H1 (cell line): ENCODE measurements at regions not wholly inside any gene's neighbourhood (a gene's known extent, or its start where the extent isn't known, plus 50 kb on each side); places are given as distances from the start of the nearest gene placed in this dataset.
A peak's percentile ranks its signal among the peaks of the same experiment; 100 is the strongest.

Source experiments
- CTCF ChIA-PET: fragments of 300-600 bp; sonication (Branson Sonifier 250); formaldehyde crosslinking; loops from one replicate; lab custom pipeline; 2021; ENCODE audit not compliant: partially characterized antibody; lab: Charles Lee
- POLR2A ChIA-PET: fragments of 300-600 bp; sonication (Branson Sonifier 250); formaldehyde crosslinking; loops from one replicate; lab custom pipeline; 2021; ENCODE audit warnings: inconsistent platforms; ENCODE audit not compliant: partially characterized antibody; lab: Charles Lee
- DNase-seq, 2 experiments: peaks; one replicate each; pipeline versions ENCODE4 v3.0.0 to v3.0.0-alpha.2; 2010 to 2022; ENCODE audit warnings: low spot score in 2 of 2, low read depth in 1 of 2, mixed read lengths in 1 of 2
- FAIRE-seq: peaks from 2 replicates; lab custom pipeline; 2011; peaks lifted over from hg19 to GRCh38; lab: Jason Lieb, UNC
- H2AFZ ChIP-seq: 2 replicates; pipeline ENCODE4 v1.8.1; 2012; ENCODE audit warnings: low read length, inconsistent platforms
- H2AK5ac ChIP-seq: 2 replicates; pipeline ENCODE4 v1.6.1; 2013; ENCODE audit warnings: low read depth, low read length
- H2BK120ac ChIP-seq: replicated peaks from 2 replicates; pipeline ENCODE3; 2013; ENCODE audit warnings: low read depth, low read length, inconsistent platforms
- H2BK12ac ChIP-seq: 2 replicates; pipeline ENCODE4 v1.6.1; 2013; ENCODE audit warnings: low read depth, low read length
- H2BK15ac ChIP-seq: 2 replicates; pipeline ENCODE4 v1.6.1; 2013; ENCODE audit warnings: low read length
- H2BK20ac ChIP-seq: 2 replicates; pipeline ENCODE4 v1.6.1; 2013; ENCODE audit warnings: low read length
- H2BK5ac ChIP-seq: 2 replicates; pipeline ENCODE4 v1.6.1; 2013; ENCODE audit warnings: low read depth, low read length
- H3K14ac ChIP-seq: 2 replicates; pipeline ENCODE4 v1.6.1; 2013; ENCODE audit warnings: inconsistent platforms; ENCODE audit not compliant: insufficient read length
- H3K18ac ChIP-seq: 2 replicates; pipeline ENCODE4 v1.6.1; 2013; ENCODE audit warnings: low read length; ENCODE audit errors: extremely low read depth
- H3K23ac ChIP-seq: 2 replicates; pipeline ENCODE4 v1.6.1; 2013; ENCODE audit warnings: inconsistent platforms; ENCODE audit not compliant: insufficient read length
- H3K23me2 ChIP-seq: 2 replicates; pipeline ENCODE4 v1.6.1; 2013; ENCODE audit warnings: low read depth, low read length
- H3K27ac ChIP-seq: 2 replicates; pipeline ENCODE4 v1.6.1; 2011; ENCODE audit warnings: low read depth, low read length, inconsistent platforms
- H3K27me3 ChIP-seq, 4 experiments: replicated peaks in 1 of 4; 1 replicate in 1 of 4; 2 replicates in 3 of 4; pipeline versions ENCODE4 v1.6.1 to v1.8.1; 2011 to 2013; ENCODE audit warnings: low read length in 3 of 4, mild to moderate bottlenecking in 3 of 4, inconsistent platforms in 2 of 4, mixed read lengths in 2 of 4, moderate library complexity in 1 of 4; ENCODE audit not compliant: control insufficient read depth in 3 of 4, insufficient read depth in 3 of 4; ENCODE audit errors: extremely low read depth in 1 of 4
- H3K36me3 ChIP-seq, 4 experiments: 2 replicates each; pipeline versions ENCODE4 v1.6.1 to v1.8.1; 2011 to 2013; ENCODE audit warnings: mild to moderate bottlenecking in 4 of 4, low read length in 3 of 4, moderate library complexity in 2 of 4, control low read depth in 1 of 4, inconsistent platforms in 1 of 4; ENCODE audit not compliant: insufficient read depth in 4 of 4, control insufficient read depth in 2 of 4
- H3K4ac ChIP-seq: replicated peaks from 2 replicates; pipeline ENCODE3; 2013; ENCODE audit warnings: low read length, low read depth, mixed read lengths, inconsistent platforms; ENCODE audit not compliant: insufficient read length
- H3K4me1 ChIP-seq, 4 experiments: replicated peaks in 1 of 4; 1 replicate in 1 of 4; 2 replicates in 3 of 4; pipeline versions ENCODE4 v1.6.1 to v1.8.1; 2011 to 2013; ENCODE audit warnings: low read length in 3 of 4, inconsistent platforms in 2 of 4, mixed read lengths in 1 of 4; ENCODE audit not compliant: insufficient read depth in 4 of 4, control insufficient read depth in 3 of 4
- H3K4me2 ChIP-seq, 2 experiments: 2 replicates each; pipeline versions ENCODE4 v1.6.1 to v1.8.1; 2011 to 2013; ENCODE audit warnings: low read depth in 2 of 2, low read length in 2 of 2, control low read depth in 1 of 2, inconsistent platforms in 1 of 2, mild to moderate bottlenecking in 1 of 2; ENCODE audit not compliant: insufficient read depth in 1 of 2
- H3K4me3 ChIP-seq, 4 experiments: fragments of 200-600, 300-600 bp in 1 of 4; sonication (generic), shearing (Covaris generic), sonication (Bioruptor Twin) in 1 of 4; 2 replicates each; pipeline versions ENCODE4 v1.5.1 to v1.8.1; 2011 to 2016; ENCODE audit warnings: low read length in 4 of 4, low read depth in 3 of 4, control low read depth in 2 of 4, inconsistent platforms in 2 of 4, mild to moderate bottlenecking in 2 of 4, mixed read lengths in 1 of 4, moderate library complexity in 1 of 4; ENCODE audit not compliant: insufficient read depth in 2 of 4; ENCODE audit errors: extremely low read depth in 1 of 4
- H3K56ac ChIP-seq: replicated peaks from 2 replicates; pipeline ENCODE3; 2013; ENCODE audit warnings: low read depth, mild to moderate bottlenecking, mixed read lengths, low read length, inconsistent platforms; ENCODE audit not compliant: insufficient read length
- H3K79me1 ChIP-seq: 2 replicates; pipeline ENCODE4 v1.6.1; 2013; ENCODE audit warnings: low read depth, low read length, control low read depth
- H3K79me2 ChIP-seq, 2 experiments: 2 replicates each; pipeline versions ENCODE4 v1.6.1 to v1.8.1; 2012 to 2013; ENCODE audit warnings: low read length in 2 of 2, mild to moderate bottlenecking in 2 of 2, inconsistent platforms in 1 of 2; ENCODE audit not compliant: insufficient read depth in 2 of 2, control insufficient read depth in 1 of 2
- H3K9ac ChIP-seq, 4 experiments: replicated peaks in 1 of 4; 1 replicate in 1 of 4; 2 replicates in 3 of 4; pipeline versions ENCODE4 v1.6.1 to v1.8.1; 2011 to 2013; ENCODE audit warnings: low read depth in 3 of 4, low read length in 3 of 4, control low read depth in 2 of 4, mild to moderate bottlenecking in 2 of 4, moderate library complexity in 2 of 4, inconsistent platforms in 1 of 4; ENCODE audit errors: extremely low read depth in 1 of 4
- H3K9me3 ChIP-seq, 2 experiments: 2 replicates each; pipeline versions ENCODE4 v1.6.1 to v1.8.1; 2012 to 2013; ENCODE audit warnings: mild to moderate bottlenecking in 2 of 2, moderate library complexity in 2 of 2, control low read depth in 1 of 2, inconsistent platforms in 1 of 2, low read depth in 1 of 2, low read length in 1 of 2, mixed read lengths in 1 of 2; ENCODE audit not compliant: insufficient read depth in 2 of 2
- H4K20me1 ChIP-seq, 2 experiments: replicated peaks in 1 of 2; 2 replicates each; pipeline versions ENCODE3 to v1.8.1; 2011 to 2013; ENCODE audit warnings: inconsistent platforms in 2 of 2, low read length in 2 of 2, mild to moderate bottlenecking in 1 of 2; ENCODE audit not compliant: insufficient read depth in 2 of 2, control insufficient read depth in 1 of 2
- H4K5ac ChIP-seq: 2 replicates; pipeline ENCODE4 v1.6.1; 2013; ENCODE audit warnings: low read length, low read depth, mixed read lengths, inconsistent platforms; ENCODE audit not compliant: insufficient read length
- H4K8ac ChIP-seq: 2 replicates; pipeline ENCODE4 v1.8.0; 2013; ENCODE audit warnings: mild to moderate bottlenecking, moderate library complexity, low read length, inconsistent platforms; ENCODE audit not compliant: insufficient read depth; ENCODE audit errors: extremely low read depth
- H4K91ac ChIP-seq: replicated peaks from 2 replicates; pipeline ENCODE3; 2013; ENCODE audit warnings: low read length, mixed read lengths, inconsistent platforms; ENCODE audit not compliant: insufficient read length
- ASH2L ChIP-seq: fragments of 200-600, 300-600 bp; sonication (generic); IDR thresholded peaks from one replicate; pipeline ENCODE4 v1.7.1; 2017; ENCODE audit warnings: low read length
- HDAC6 ChIP-seq: IDR thresholded peaks from one replicate; pipeline ENCODE4 v1.7.1; 2012; ENCODE audit warnings: low read depth, mild to moderate bottlenecking, inconsistent platforms, low read length, moderate library complexity
- MAFK ChIP-seq: IDR thresholded peaks from 2 replicates; pipeline ENCODE4 v1.6.1; 2012; ENCODE audit warnings: low read depth, mild to moderate bottlenecking, improper control_type of control experiment, low read length
- PHF8 ChIP-seq: fragments of 200-600 bp; sonication (generic); conservative IDR thresholded peaks from 2 replicates; pipeline ENCODE4 v1.7.1; 2012; ENCODE audit warnings: low read depth, mild to moderate bottlenecking, inconsistent platforms, low read length, moderate library complexity
- POLR2AphosphoS5 ChIP-seq: IDR thresholded peaks from 2 replicates; pipeline ENCODE4 v1.6.1; 2011; ENCODE audit warnings: low read depth, low read length
- RAD21 ChIP-seq, 2 experiments: IDR thresholded peaks in 1 of 2; conservative IDR thresholded peaks in 1 of 2; 2 replicates each; pipeline ENCODE4 v1.6.1; 2011; ENCODE audit warnings: low read depth in 2 of 2, low read length in 2 of 2, improper control_type of control experiment in 1 of 2, inconsistent platforms in 1 of 2, mild to moderate bottlenecking in 1 of 2, moderate library complexity in 1 of 2
- SIN3A ChIP-seq, 2 experiments: IDR thresholded peaks in 1 of 2; conservative IDR thresholded peaks in 1 of 2; 2 replicates each; pipeline ENCODE4 v1.6.1; 2011 to 2012; ENCODE audit warnings: low read length in 2 of 2, improper control_type of control experiment in 1 of 2, low read depth in 1 of 2, mild to moderate bottlenecking in 1 of 2
- WGBS, 2 experiments: shearing (Covaris generic) in 1 of 2; methylation state at CpG; one replicate each; pipeline versions ENCODE4 v1.1.6 to v1.1.7; 2013 to 2015; ENCODE audit warnings: low lambda C conversion rate in 2 of 2, mixed read lengths in 2 of 2, inconsistent platforms in 1 of 2, low coverage in 1 of 2, missing lambda C conversion rate in 1 of 2; ENCODE audit not compliant: insufficient replicate concordance in 2 of 2, insufficient coverage in 1 of 2, insufficient read length in 1 of 2; ENCODE audit errors: extremely low coverage in 1 of 2, missing lambda C conversion rate in 1 of 2; 5-methylcytosine and 5-hydroxymethylcytosine counted together

DNA sequence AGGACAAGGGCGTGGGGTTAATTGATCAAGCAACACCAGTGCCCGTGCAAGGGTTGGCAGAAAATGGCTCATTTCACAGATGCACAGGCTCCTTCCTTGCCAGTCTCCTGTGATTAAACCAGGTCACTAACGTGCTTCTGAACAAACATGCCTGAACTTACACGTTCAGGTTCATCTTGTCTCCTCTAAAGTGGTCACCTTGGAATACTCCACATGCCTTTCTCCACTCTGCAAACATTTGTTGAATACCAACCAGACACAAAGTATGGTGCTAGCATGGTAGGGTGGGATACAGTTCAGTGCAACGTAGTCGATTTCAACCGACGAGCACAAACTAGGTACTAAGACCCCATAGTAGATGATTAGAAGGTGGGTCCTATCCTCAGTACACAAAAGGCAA, 72.6 kb upstream of the PTPRT start:
- 93% methylated on average over 8 of the region's 8 CpGs; no CpG with 5 or more reads in 1 of the 2 experiments for WGBS, 2 experiments
- Histone ChIP-seq H2AFZ (0 out of 2 replicates have a peak overlapping the region, but pooled peaks have one; percentile 30), H3K27me3 (no peaks in the 10 kb centered on the region), H4K20me1 (no peaks in the 10 kb centered on the region), H3K9ac (no peak overlapping the region), H3K27ac (no peak overlapping the region), H4K8ac (no peak overlapping the region), H3K23ac (no peak overlapping the region), H3K56ac (no peak overlapping the region), H3K79me1 (no peaks in the 10 kb centered on the region), H2BK5ac (no peak overlapping the region), H2BK15ac (no peak overlapping the region), H3K36me3 (no peaks in the 10 kb centered on the region), H3K23me2 (no peaks in the 10 kb centered on the region), H2BK120ac (no peak overlapping the region), H3K4me1 (no peaks in the 10 kb centered on the region), H4K91ac (no peak overlapping the region), H2BK12ac (no peak overlapping the region), H3K4ac (no peak overlapping the region), H3K9me3 (0 out of 4 replicates have a peak, but pooled peaks cover 0 to 3% of the 10 kb centered on the region in 2 experiments), H2AK5ac (no peak overlapping the region), H3K14ac (no peak overlapping the region), H3K4me3 (no peak overlapping the region), H3K18ac (no peak overlapping the region), H3K79me2 (no peaks in the 10 kb centered on the region), H4K5ac (no peak overlapping the region), H3K4me2 (no peak overlapping the region), H2BK20ac (no peak overlapping the region)
- POLR2A ChIA-PET = no interaction called here
- FAIRE-seq = no peak
- CTCF ChIA-PET = interaction anchor here (1.0 kb wide), 1 partner anchor 128 kb away, joined by 3 read pairs; no protein-coding TSS in a partner anchor
- no peak for DNase-seq
- TF ChIP-seq PHF8 (no peak), SIN3A (conservative IDR thresholded peaks at IDR 0.05 in 1 of 2, IDR thresholded peaks at IDR 0.05 in 1 of 2; ENCODE audit: low read depth in 1 of 2, low read length in 2 of 2) (no peak), MAFK (no peak), POLR2AphosphoS5 (no peak), ASH2L (no peak), RAD21 (IDR thresholded peaks at IDR 0.05 in 1 of 2, conservative IDR thresholded peaks at IDR 0.05 in 1 of 2; ENCODE audit: low read depth in 2 of 2, low read length in 2 of 2) (no peak), HDAC6 (no peak)
